GM18867 (cell line): ENCODE measurements at regions not wholly inside any gene's neighbourhood (a gene's known extent, or its start where the extent isn't known, plus 50 kb on each side); places are given as distances from the start of the nearest gene placed in this dataset.

Source experiments
- ATAC-seq: cut with Tn5 transposase; IDR thresholded peaks from one replicate; pipeline ENCODE4 v1.9.1; 2021; ENCODE audit warnings: mild to moderate bottlenecking, moderate library complexity; ENCODE audit not compliant: unreplicated experiment

- no peak for ATAC-seq
Measured at GRCh38 chr10:78184851-78185692, 151.4 kb downstream of the RPS24 start.

- ATAC-seq: no peak
Measured at GRCh38 chr10:78185693-78186055, 152.0 kb downstream of the RPS24 start.

- no peak for ATAC-seq
Measured at GRCh38 chr10:78186572-78186971, 152.9 kb downstream of the RPS24 start.

GRCh38 chr10:78187371-78187770 is 153.7 kb downstream of the RPS24 start:
- no peak for ATAC-seq

- ATAC-seq: no peak
Measured at GRCh38 chr10:78188446-78188845, 154.8 kb downstream of the RPS24 start.

GRCh38 chr10:78190051-78190825 is 156.6 kb downstream of the RPS24 start:
- no peak for ATAC-seq

- no peak for ATAC-seq
Measured at GRCh38 chr10:78191301-78191700, 157.6 kb downstream of the RPS24 start.

GRCh38 chr10:78193189-78193588 is 159.5 kb downstream of the RPS24 start:
- no peak for ATAC-seq

GRCh38 chr10:78194050-78194449 is 160.4 kb downstream of the RPS24 start:
- ATAC-seq: no peak

- no peak for ATAC-seq
Measured at GRCh38 chr10:78194539-78195402, 161.1 kb downstream of the RPS24 start.

GRCh38 chr10:78196396-78196795 is 162.7 kb downstream of the RPS24 start:
- no peak for ATAC-seq

GRCh38 chr10:78196964-78197363 is 163.3 kb downstream of the RPS24 start:
- ATAC-seq: no peak

- no peak for ATAC-seq
Measured at GRCh38 chr10:78197628-78198272, 164.1 kb downstream of the RPS24 start.

- no peak for ATAC-seq
Measured at GRCh38 chr10:78199005-78199725, 165.5 kb downstream of the RPS24 start.

GRCh38 chr10:78199759-78200158 is 166.1 kb downstream of the RPS24 start:
- ATAC-seq: no peak

GRCh38 chr10:78200686-78201085 is 167.0 kb downstream of the RPS24 start:
- no peak for ATAC-seq

- no peak for ATAC-seq
Measured at GRCh38 chr10:78202386-78202785, 168.7 kb downstream of the RPS24 start.

- no peak for ATAC-seq
Measured at GRCh38 chr10:78203915-78204818, 170.5 kb downstream of the RPS24 start.

GRCh38 chr10:78205457-78206016 is 171.9 kb downstream of the RPS24 start:
- no peak for ATAC-seq
